GM18502 (cell line): ENCODE measurements at regions not wholly inside any gene's neighbourhood (a gene's known extent, or its start where the extent isn't known, plus 50 kb on each side); places are given as distances from the start of the nearest gene placed in this dataset.

Experiments
- ATAC-seq: cut with Tn5 transposase; IDR thresholded peaks from one replicate; pipeline ENCODE4 v1.9.1; 2021; ENCODE audit warnings: mild to moderate bottlenecking; ENCODE audit not compliant: unreplicated experiment, poor library complexity

DNA sequence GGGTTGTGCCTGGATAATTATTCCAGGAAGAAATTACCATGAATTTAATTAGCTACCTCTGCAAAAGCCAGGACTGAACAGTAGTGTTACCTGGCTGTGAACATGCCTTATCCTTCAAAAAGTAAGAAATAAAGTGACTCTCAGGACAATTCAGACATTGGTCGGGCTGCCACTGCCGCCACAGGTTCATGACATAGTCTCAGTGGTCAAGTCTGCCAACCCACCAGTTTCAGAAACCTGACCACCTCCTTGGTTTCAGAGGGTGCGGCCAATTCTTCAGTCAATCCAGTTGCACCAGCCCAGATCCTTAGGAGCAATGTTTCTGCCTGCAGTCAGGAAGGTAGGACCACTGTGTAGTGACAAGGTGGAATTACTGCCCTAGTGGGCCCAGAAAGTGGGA lies 593.1 kb upstream of the DAB2 start:
- no peak for ATAC-seq

DNA sequence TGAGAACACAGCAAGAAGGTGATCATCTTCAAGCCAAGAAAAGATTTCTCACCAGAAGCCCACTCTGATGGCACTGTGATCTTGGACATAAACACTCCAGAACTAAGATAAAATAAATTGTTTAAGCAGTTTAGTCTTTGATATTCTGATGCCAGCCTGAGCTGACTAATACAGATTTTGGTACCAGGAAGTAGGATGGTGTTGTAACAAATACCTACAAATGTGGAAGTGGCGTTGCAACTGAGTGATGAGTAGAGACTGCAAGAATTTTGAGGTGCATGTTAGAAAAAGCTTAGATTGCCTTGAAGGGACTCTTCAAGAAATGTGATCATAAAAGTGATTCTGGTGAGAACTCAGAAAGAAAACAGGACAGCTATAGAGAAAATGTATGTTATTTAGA lies 592.4 kb upstream of the DAB2 start:
- ATAC-seq = no peak

DNA sequence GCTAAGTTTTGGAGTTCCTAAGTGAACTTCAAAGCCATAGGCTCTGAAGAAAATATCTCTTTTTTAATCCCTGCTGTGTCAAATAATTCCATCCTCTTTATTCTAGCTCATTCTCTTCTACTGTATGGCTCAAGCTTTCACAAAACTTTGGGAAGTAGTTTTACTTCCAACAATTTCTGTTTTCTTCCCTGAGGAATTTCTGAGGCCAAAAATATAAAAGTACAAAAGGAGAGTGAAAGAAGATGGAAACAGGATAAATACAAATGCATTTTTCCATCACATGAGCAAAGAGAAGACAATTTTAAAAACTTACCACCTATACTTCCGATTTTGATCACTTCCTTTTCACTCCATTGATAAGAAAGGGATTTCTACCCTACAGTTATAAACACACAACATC lies 585.7 kb upstream of the DAB2 start:
- ATAC-seq = no peak

DNA sequence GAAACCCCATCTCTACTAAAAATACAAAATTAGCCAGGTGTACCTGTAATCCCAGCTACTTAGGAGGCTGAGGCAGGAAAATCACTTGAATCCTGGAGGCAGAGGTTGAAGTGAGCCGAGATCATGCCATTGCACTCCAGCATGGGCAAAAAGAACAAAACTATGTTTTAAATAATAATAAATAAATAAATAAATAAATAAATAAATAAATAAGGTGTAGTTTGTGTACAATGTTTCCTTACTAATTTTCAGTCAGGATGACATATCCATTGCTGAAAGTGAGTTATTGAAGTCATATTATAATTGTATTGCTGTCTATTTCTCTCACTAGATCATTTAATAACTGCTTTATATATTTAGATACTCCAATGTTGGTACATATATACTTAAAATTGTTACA lies 581.5 kb upstream of the DAB2 start:
- no peak for ATAC-seq

DNA sequence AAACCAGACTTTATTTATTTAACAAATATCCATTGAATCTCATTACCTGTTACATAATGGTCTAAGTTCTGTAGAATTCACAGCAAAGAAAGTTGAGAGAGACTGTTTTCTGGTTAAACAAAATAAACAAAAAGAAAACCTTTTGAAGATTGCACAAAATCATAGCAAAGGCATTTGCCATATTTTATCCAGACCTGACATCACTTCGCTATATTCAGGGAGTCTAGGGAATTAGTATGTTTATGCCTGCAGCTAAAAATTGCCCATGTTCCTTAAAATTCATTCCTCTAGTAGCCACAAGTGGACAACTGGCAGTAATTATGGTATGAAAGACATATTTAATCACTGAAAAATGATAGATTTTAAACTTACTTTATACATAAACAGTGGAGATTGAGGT lies 577.0 kb upstream of the DAB2 start:
- ATAC-seq = no peak

DNA sequence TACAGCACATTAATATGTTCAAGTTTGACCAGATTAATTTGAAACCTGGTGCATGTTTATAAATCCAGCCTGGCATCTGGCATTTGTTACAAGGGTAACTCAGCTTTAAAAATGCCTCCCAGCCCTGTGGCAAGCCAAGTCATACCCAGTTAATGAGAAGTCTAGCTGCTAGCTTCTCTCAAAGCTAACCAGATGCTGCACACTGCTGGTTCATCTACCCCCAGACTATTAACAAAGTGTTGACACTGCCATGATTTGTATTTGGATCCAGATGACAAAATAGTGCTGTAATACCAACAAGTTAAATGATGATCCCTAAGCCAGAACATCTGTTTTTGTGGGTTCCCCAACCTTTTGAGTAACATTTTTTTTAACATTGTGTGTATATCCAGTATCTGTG lies 573.7 kb upstream of the DAB2 start:
- ATAC-seq = no peak

DNA sequence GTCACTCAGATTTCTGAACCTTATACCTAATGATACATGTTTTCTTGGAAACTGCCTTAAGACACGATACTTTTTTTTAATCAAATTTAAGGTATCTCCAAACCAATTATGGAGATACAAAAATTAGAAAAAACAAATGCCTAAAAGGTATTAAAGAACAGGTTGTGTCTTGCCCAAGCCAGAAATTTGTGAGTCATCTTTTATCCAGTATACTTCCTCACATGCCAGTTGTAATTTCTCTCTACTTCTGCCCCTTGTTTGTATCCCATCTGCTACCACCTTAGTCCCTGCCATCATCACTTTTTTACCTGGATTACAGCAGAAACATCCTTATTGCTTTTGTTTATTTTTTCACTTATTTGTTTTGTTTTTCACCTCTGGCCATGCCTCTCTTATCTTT lies 571.2 kb upstream of the DAB2 start:
- ATAC-seq = no peak

DNA sequence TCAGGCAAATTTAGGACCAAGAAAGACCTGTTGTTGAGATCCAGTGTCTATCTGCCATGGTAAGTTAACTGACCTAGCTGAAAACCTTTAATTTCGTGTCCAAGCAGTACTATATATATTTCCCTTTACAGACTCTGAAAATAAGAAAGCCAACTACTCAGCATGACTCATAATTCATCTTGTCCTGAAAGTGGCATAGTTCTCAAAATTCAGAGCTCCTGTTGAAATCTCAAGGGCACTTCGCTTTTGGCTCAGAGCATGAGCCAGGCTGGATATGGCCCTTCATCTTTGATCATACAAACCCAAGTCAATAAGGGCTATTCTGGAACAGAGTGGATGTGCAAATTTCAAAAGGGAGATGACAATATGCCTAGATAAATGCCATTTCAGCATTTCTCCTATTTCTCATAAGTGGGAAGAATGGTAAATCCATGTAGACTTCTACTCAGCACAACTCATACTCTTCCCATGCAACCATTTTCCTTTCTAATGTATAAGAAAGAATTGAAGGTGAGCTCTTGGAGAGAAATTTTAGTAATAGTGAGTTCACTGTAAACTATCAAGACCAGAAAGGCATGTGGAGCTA lies 567.9 kb upstream of the DAB2 start:
- ATAC-seq = no peak

DNA sequence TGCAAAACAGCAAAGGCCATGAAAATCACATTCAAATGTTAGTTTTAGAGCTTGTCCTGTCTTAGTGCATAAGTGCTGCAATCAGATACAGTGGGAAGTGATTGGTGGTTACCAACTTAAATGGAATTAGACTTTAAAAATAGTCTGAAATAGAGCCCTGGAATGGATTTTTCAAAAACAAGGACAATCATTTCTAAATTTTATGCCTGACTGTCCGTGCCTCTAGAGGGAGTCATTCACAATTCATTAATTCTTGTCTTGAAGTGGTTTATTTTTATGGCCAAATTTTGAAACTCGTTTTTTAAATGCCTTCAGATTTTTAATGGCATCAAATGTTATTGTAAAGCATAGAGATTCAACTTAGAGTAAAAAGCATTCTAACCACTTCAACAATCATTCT lies 561.8 kb upstream of the DAB2 start:
- no peak for ATAC-seq

DNA sequence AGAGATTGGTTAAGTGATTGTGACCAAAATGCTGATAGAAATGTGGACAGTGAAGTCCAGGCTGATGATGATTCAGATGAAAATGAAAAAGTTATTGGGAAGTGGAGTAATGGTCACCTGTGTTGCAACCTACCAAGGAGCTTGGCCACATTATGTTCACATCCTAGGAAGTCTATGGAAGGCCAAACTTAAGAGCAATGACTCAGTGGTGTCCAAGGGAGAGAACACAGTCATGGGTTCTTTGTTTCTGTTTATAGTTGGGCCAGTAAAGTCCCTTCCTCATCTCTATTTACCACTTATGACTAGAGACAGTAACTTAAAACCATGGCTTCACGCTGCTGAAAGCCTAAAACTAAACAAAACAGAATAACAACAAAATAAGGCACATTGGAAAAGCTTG lies 555.3 kb upstream of the DAB2 start:
- ATAC-seq = no peak

DNA sequence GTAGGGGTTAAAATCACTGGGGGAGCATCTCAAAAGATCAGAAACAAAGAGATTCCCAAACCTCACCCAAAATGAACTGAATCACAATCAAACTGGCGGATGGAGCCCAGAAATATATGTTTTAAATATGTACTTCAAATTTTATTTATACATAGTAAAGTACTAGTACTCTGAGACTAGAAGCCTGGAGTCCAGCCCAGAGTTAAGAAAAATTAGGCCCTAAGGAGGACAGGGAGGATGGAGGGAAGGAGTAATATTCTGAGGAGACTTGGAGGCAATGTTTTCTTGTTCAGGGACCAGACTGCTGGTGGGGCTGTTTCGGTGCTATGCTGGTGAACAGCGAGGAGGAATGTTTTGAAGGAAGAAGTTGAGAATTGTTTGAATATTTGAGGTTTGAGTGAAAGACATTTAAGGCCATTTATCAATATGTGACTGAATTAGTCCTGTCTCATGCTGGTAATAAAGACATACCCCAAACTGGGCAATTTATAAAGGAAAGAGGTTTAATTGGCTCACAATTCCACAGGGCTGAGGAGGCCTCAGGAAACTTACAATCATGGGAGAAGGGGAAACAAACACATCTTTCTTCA lies 552.4 kb upstream of the DAB2 start:
- ATAC-seq = no peak

DNA sequence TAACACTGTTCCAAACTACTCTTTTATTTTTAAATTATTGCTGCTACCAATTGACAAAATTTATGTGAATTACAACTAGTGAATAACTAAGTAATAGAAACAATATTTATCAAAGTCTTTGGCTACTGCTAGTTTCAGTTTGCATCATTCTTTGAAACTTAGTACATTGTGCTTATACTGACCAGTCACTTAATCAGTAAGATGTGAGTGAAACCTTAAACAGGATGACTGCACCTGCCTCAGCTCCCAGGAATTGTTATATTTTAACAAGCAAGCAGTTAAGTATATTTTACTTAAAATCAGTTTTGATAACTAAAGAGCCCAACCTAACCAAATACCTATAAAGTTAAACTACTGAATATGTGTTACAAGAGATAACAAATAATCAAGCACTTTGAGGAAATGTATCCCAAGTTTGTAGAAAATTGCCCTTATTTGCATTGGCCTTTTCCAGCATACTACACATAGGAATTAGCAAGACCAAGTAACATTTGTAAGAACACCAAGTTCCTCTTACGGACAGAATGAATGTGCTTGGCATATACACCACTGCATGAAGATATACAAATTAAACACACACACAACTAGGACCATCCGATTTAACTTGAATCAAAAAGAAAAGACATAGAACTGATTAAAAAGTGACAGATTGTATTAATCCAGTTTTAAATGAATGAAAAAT lies 545.5 kb upstream of the DAB2 start:
- no peak for ATAC-seq

DNA sequence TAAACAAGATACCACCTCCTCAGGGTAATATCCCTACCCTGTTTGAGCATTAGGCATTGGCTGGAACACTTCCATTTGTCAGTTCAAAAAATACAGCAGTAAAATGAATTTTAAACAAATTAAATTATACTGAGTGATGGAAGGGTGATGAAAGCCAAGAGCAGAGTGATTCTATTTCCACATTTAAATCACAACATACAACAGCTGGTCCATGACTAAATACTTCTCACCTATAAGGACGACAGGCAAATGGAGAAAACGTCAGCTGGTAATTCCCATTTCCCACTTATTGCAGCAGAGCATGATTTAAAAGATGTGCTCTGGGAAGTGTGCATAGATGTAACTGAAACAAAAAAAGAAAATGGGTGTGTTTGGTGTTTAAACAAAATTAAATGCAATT lies 543.6 kb upstream of the DAB2 start:
- ATAC-seq = no peak

DNA sequence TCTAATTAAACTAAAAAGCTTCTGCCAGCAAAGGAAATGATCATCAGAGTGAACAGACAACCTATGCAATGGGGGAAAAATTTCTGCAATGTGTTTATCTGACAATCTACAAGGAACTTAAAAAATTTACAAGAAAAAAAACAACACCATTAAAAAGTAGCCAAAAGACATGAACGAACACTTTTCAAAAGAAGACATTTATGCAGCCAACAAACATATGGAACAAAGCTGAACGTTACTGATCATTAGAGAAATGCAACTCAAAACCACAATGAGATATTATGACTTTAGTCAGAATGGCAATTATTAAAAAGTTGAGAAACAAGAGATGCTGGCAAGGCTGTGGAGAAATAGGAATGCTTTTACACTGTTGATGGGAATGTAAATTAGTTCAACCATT lies 530.4 kb upstream of the DAB2 start:
- ATAC-seq = no peak

DNA sequence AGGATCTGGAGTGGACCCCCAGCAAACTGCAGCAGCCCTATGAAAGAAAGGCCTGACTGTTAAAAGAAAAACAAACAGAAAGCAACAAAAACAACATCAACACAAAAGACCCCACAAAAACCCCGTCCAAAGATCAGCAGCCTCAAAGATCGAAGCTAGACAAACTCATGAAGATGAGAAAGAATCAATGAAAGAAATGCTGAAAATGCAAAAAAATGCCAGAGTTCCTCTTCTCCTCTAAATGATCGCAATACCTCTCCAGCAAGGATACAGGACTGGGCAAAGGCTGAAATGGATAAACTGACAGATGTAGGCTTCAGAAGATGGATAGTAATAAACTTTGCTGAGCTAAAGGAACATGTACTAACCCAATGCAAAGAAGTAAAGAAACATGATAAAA lies 526.3 kb upstream of the DAB2 start:
- ATAC-seq = no peak

DNA sequence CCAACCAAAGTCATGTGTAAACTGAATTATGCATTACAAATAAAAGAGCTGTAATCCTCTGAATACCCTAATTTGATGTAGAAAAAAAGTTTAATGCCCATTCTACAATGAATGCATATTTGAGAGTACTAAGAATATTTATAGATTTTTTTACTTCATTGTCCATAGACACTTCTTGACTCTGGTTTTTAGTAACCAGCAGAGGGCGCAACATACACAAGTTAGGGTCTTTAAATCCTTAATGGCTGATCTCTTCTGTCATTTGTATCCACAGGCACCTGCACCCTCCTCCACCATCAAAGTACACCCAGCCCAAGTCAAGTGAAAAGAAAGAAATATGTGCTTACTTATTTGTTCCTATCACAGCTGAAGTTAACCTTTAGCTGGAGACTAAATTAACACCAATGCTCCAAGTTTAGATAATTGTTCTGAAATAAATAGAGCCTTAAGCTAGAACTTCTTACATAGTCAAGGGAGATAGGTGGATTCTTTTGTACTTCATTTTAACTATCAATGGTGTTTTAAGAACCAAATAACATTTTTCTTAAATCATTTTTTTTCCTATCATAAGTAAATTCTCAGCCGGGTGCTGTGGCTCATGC lies 524.2 kb upstream of the DAB2 start:
- ATAC-seq = peak; percentile 90

DNA sequence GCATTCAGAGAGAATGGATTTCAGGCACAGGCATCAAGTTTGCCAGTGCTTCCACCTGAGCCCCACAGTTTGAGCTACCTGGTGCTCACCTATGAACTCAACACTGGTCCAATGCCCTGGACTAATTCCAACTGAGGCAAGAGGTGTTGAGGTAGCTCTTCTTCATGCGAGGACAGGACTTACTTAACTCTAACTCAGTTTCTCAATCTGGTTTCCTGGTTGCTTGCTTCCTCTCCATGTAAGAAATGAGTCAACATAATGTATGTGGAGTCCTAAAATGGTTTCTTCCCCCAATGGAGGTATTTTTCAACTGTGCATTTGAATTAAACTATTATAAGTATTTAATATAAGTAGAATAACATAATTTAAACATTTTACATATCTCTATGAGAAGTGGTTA lies 523.6 kb upstream of the DAB2 start:
- ATAC-seq = no peak

DNA sequence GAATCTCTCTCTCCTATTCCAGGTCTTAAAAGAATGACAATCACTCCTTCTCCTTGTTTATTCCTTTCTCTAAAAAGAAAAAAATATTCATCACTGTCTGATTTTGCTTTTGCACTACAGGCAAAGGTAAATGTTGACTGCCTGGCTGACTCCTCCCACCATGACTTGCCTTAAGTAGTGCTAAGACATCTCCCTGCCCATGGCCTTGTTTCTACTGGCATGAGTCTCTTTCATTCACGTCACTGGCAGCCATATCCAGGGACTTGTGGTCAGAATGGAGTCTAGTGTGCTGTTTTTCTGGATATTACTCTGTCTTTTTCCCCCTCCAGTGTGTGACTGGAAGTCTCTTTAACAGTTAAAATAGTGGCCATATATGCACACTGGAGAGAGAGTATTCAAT lies 522.9 kb upstream of the DAB2 start:
- ATAC-seq = no peak

DNA sequence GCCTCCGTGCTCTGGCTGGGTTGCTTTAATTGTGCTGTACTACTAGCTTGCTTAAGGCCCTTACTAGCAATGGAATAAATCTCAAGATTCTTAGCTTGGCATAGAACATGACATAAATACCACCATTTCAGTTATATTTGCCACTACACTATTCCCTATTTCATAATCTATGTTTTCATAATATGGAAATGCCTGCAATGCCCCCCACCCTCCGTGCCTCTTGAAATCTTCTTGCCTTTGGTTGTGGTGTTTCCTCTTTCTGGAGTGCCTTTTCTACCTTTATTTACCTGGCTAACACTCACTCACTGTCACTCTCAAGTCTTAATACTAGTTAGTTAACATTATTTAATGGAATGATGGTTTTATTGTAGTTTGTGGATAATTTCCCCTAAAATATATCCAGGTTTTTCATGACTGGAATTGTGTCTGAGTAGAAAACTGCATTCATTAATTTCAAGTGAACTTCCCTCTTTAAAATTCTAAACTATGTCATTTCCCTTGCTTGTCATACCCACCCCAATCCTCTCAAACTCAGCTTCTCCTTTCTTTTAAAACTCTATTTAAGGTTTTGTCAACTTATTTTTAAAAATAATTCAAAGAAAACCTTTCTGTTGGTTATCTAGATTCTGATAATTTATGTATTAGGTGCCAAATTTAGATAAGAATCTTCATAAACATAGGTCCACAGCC lies 521.7 kb upstream of the DAB2 start:
- no peak for ATAC-seq

DNA sequence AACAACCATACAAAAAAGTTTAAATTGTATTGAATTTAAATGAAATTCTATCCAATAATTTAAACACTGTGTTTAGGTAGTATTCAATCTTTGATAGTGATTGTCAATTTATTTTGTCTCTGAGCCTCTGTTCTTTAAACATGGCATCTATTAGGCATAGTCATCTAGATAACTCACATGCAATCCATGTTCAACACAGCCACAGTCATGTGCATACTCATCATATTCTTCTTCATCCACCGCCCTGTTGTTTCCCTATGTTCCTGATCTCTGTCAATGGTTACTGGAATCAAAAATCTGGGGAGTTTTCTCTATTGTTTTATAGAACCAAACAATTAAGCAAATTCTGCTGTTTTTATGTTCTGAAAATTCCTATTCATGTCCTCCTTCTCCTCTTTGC lies 521.1 kb upstream of the DAB2 start:
- no peak for ATAC-seq

DNA sequence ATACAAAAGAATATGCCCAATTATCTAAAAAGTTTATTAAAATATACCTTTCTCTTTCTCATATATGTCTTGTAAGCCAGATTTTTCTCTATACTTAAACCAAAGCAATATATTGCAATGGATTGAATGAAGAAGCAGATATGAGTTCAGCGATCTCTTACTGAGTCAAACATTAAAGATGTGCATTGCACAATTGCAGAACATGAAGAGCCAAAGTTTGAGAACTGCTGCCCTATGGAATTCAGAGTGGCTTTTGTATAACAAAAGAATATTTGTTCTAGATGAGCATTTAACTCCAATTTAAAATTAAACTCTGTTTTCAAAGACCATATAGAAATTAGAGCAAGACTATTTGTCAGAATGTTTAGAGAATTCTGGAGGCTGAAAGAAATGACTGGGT lies 519.0 kb upstream of the DAB2 start:
- ATAC-seq = no peak
